GM06990 (cell line): ENCODE measurements at regions not wholly inside any gene's neighbourhood (a gene's known extent, or its start where the extent isn't known, plus 50 kb on each side); places are given as distances from the start of the nearest gene placed in this dataset.

ENCODE experiments used
- DNase-seq: peaks from one replicate; pipeline ENCODE4 v3.0.0-alpha.2; 2011; ENCODE audit not compliant: insufficient read length; ENCODE audit errors: extremely low read depth
- H3K27me3 ChIP-seq: replicated peaks from 2 replicates; pipeline ENCODE4 v1.6.0; 2011; ENCODE audit warnings: low read length; ENCODE audit not compliant: control insufficient read depth, insufficient read depth
- H3K36me3 ChIP-seq: 2 replicates; pipeline ENCODE4 v1.5.1; 2011; ENCODE audit warnings: low read length; ENCODE audit not compliant: control insufficient read depth, insufficient read depth
- H3K4me3 ChIP-seq: replicated peaks from 2 replicates; pipeline ENCODE4 v1.5.1; 2011; ENCODE audit warnings: low read depth, mild to moderate bottlenecking, control low read depth, low read length
- CTCF ChIP-seq: IDR thresholded peaks from 2 replicates; pipeline ENCODE4 v1.5.1; 2011; ENCODE audit warnings: low read length, control low read depth, mild to moderate bottlenecking, inconsistent platforms; ENCODE audit not compliant: insufficient read depth, poor library complexity, severe bottlenecking

- DNase-seq, result no peak
- Histone ChIP-seq H3K4me3 (no peak overlapping the region), H3K36me3 (no peaks in the 10 kb centered on the region), H3K27me3 (no peaks in the 10 kb centered on the region)
- TF ChIP-seq CTCF, result no peak
Observed at GRCh38 chr5:67561151-67561932, 364.7 kb upstream of the CD180 start.

GRCh38 chr5:67552773-67553172 lies 356.2 kb upstream of the CD180 start:
- Histone ChIP-seq H3K27me3 (no peaks in the 10 kb centered on the region), H3K4me3 (no peak overlapping the region), H3K36me3 (no peaks in the 10 kb centered on the region)
- no peak for DNase-seq
- TF ChIP-seq CTCF, result no peak

- no peak for TF ChIP-seq CTCF
- DNase-seq, result no peak
- Histone ChIP-seq H3K36me3 (no peaks in the 10 kb centered on the region), H3K4me3 (no peak overlapping the region), H3K27me3 (no peaks in the 10 kb centered on the region)
Observed at GRCh38 chr5:67549947-67550346, 353.3 kb upstream of the CD180 start.

- DNase-seq, result no peak
Observed at GRCh38 chr5:67549296-67549618, 352.7 kb upstream of the CD180 start.

GRCh38 chr5:67548520-67549295 lies 352.1 kb upstream of the CD180 start:
- no peak for DNase-seq
- Histone ChIP-seq H3K36me3 (no peaks in the 10 kb centered on the region), H3K27me3 (no peaks in the 10 kb centered on the region), H3K4me3 (no peak overlapping the region)
- TF ChIP-seq CTCF, result no peak

More at GRCh38 chr5:67549296-67549618, 352.7 kb upstream of the CD180 start:
- no peak for TF ChIP-seq CTCF
- Histone ChIP-seq H3K4me3 (no peak overlapping the region), H3K36me3 (no peaks in the 10 kb centered on the region), H3K27me3 (no peaks in the 10 kb centered on the region)
